Uterus (tissue), 2 donors: ENCODE measurements at regions not wholly inside any gene's neighbourhood (a gene's known extent, or its start where the extent isn't known, plus 50 kb on each side); places are given as distances from the start of the nearest gene placed in this dataset.

ENCODE experiments used
- POLR2A ChIP-seq, 2 donors: fragments of 450-650 bp; IDR thresholded peaks; one replicate each; pipeline ENCODE4 v1.6.1; 2016; ENCODE audit warnings: antibody characterized with exemption in 2 of 2, mild to moderate bottlenecking in 1 of 2, moderate library complexity in 1 of 2
- TF ChIP-seq, protein P1 (sequence below), 4 experiments: fragments of 200-600 bp in 2 of 4; fragments of 450-650 bp in 2 of 4; sonication (generic) in 2 of 4; IDR thresholded peaks; one replicate each; pipeline ENCODE4 v1.5.1; 2016 to 2019; ENCODE audit warnings: antibody characterized with exemption in 4 of 4, mild to moderate bottlenecking in 2 of 4, moderate library complexity in 1 of 4

DNA sequence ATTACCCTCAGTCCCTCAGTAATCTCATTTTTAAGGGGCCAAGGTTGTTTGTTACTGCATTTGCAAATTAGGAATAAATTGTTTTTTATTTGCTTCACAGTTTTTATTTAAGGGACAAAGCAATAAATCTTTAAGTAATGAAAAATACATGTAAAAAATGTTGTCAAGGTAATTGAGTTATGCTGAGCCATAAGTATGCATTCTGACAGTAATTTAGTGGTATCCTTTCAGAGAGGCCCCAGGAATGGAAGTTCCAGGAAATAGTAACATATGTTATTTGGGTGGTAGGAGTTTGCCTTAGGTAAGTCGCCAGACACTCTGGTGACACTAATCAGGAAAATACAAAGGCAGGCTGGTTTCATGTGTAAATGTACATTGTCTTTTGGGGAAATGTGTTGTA lies 1787.9 kb upstream of the WWC1 start:
- TF ChIP-seq, protein P1, sequence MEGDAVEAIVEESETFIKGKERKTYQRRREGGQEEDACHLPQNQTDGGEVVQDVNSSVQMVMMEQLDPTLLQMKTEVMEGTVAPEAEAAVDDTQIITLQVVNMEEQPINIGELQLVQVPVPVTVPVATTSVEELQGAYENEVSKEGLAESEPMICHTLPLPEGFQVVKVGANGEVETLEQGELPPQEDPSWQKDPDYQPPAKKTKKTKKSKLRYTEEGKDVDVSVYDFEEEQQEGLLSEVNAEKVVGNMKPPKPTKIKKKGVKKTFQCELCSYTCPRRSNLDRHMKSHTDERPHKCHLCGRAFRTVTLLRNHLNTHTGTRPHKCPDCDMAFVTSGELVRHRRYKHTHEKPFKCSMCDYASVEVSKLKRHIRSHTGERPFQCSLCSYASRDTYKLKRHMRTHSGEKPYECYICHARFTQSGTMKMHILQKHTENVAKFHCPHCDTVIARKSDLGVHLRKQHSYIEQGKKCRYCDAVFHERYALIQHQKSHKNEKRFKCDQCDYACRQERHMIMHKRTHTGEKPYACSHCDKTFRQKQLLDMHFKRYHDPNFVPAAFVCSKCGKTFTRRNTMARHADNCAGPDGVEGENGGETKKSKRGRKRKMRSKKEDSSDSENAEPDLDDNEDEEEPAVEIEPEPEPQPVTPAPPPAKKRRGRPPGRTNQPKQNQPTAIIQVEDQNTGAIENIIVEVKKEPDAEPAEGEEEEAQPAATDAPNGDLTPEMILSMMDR (IDR thresholded peaks at IDR 0.05), result no peak
- no peak for TF ChIP-seq POLR2A (IDR thresholded peaks at IDR 0.05)
